ENCODE measurements at regions not wholly inside any gene's neighbourhood (a gene's known extent, or its start where the extent isn't known, plus 50 kb on each side); places are given as distances from the start of the nearest gene placed in this dataset.

GRCh38 chr2:41737888-41738287 lies 309.9 kb upstream of the PKDCC start:
- H3K4me1 ChIP-seq (ENCODE audit: insufficient read depth, low read length), result no peaks in the 10 kb centered on the region
- no peaks in the 10 kb centered on the region for H3K9me3 ChIP-seq (ENCODE audit: low read length)
- H3K36me3 ChIP-seq (ENCODE audit: insufficient read depth, low read length), result no peaks in the 10 kb centered on the region
- H3K4me3 ChIP-seq (ENCODE audit: low read length), result no peak overlapping the region
- no peak overlapping the region for H2AFZ ChIP-seq (ENCODE audit: low read depth, low read length)
- no peaks in the 10 kb centered on the region for H3K27me3 ChIP-seq (ENCODE audit: insufficient read depth, low read length)

GRCh38 chr2:41741951-41742595 lies 305.7 kb upstream of the PKDCC start:
- Histone ChIP-seq H3K27me3 (ENCODE audit: insufficient read depth, low read length) (no peaks in the 10 kb centered on the region), H3K36me3 (ENCODE audit: insufficient read depth, low read length) (no peaks in the 10 kb centered on the region), H2AFZ (ENCODE audit: low read depth, low read length) (no peak overlapping the region), H3K4me3 (ENCODE audit: low read length) (no peak overlapping the region), H3K9me3 (ENCODE audit: low read length) (no peaks in the 10 kb centered on the region), H3K4me1 (ENCODE audit: insufficient read depth, low read length) (no peaks in the 10 kb centered on the region)

GRCh38 chr2:41743324-41743723 lies 304.5 kb upstream of the PKDCC start:
- no peak overlapping the region for H2AFZ ChIP-seq (ENCODE audit: low read depth, low read length)
- H3K9me3 ChIP-seq (ENCODE audit: low read length), result no peaks in the 10 kb centered on the region
- no peaks in the 10 kb centered on the region for H3K36me3 ChIP-seq (ENCODE audit: insufficient read depth, low read length)
- no peaks in the 10 kb centered on the region for H3K27me3 ChIP-seq (ENCODE audit: insufficient read depth, low read length)
- H3K4me1 ChIP-seq (ENCODE audit: insufficient read depth, low read length), result no peaks in the 10 kb centered on the region
- no peak overlapping the region for H3K4me3 ChIP-seq (ENCODE audit: low read length)

- Histone ChIP-seq H3K4me3 (ENCODE audit: low read length) (no peak overlapping the region), H2AFZ (ENCODE audit: low read depth, low read length) (no peak overlapping the region), H3K4me1 (ENCODE audit: insufficient read depth, low read length) (no peaks in the 10 kb centered on the region), H3K9me3 (ENCODE audit: low read length) (no peaks in the 10 kb centered on the region), H3K27me3 (ENCODE audit: insufficient read depth, low read length) (no peaks in the 10 kb centered on the region), H3K36me3 (ENCODE audit: insufficient read depth, low read length) (no peaks in the 10 kb centered on the region)
Observed at GRCh38 chr2:41750829-41751228, 297.0 kb upstream of the PKDCC start.

GRCh38 chr2:41759880-41760279 lies 287.9 kb upstream of the PKDCC start:
- H3K27me3 ChIP-seq (ENCODE audit: insufficient read depth, low read length), result no peaks in the 10 kb centered on the region
- no peaks in the 10 kb centered on the region for H3K36me3 ChIP-seq (ENCODE audit: insufficient read depth, low read length)
- no peak overlapping the region for H2AFZ ChIP-seq (ENCODE audit: low read depth, low read length)
- H3K4me3 ChIP-seq (ENCODE audit: low read length), result no peak overlapping the region
- H3K9me3 ChIP-seq (ENCODE audit: low read length), result no peaks in the 10 kb centered on the region
- H3K4me1 ChIP-seq (ENCODE audit: insufficient read depth, low read length), result no peaks in the 10 kb centered on the region

- no peaks in the 10 kb centered on the region for H3K9me3 ChIP-seq (ENCODE audit: low read length)
- no peak overlapping the region for H2AFZ ChIP-seq (ENCODE audit: low read depth, low read length)
- H3K36me3 ChIP-seq (ENCODE audit: insufficient read depth, low read length), result no peaks in the 10 kb centered on the region
- no peaks in the 10 kb centered on the region for H3K4me1 ChIP-seq (ENCODE audit: insufficient read depth, low read length)
- no peak overlapping the region for H3K4me3 ChIP-seq (ENCODE audit: low read length)
- peaks cover 2% of the 10 kb centered on the region for H3K27me3 ChIP-seq (ENCODE audit: insufficient read depth, low read length)
Observed at GRCh38 chr2:41763141-41763540, 284.7 kb upstream of the PKDCC start.

GRCh38 chr2:41764131-41764530 lies 283.7 kb upstream of the PKDCC start:
- Histone ChIP-seq H3K9me3 (ENCODE audit: low read length) (no peaks in the 10 kb centered on the region), H3K4me1 (ENCODE audit: insufficient read depth, low read length) (no peaks in the 10 kb centered on the region), H2AFZ (ENCODE audit: low read depth, low read length) (no peak overlapping the region), H3K36me3 (ENCODE audit: insufficient read depth, low read length) (no peaks in the 10 kb centered on the region), H3K4me3 (ENCODE audit: low read length) (no peak overlapping the region), H3K27me3 (ENCODE audit: insufficient read depth, low read length) (peaks cover 3% of the 10 kb centered on the region)

- Histone ChIP-seq H3K4me3 (ENCODE audit: low read length) (no peak overlapping the region), H3K9me3 (ENCODE audit: low read length) (no peaks in the 10 kb centered on the region), H3K36me3 (ENCODE audit: insufficient read depth, low read length) (no peaks in the 10 kb centered on the region), H3K27me3 (ENCODE audit: insufficient read depth, low read length) (peaks cover 3% of the 10 kb centered on the region), H3K4me1 (ENCODE audit: insufficient read depth, low read length) (no peaks in the 10 kb centered on the region), H2AFZ (ENCODE audit: low read depth, low read length) (no peak overlapping the region)
Observed at GRCh38 chr2:41764919-41765318, 282.9 kb upstream of the PKDCC start.

- Histone ChIP-seq H2AFZ (ENCODE audit: low read depth, low read length) (no peak overlapping the region), H3K9me3 (ENCODE audit: low read length) (no peaks in the 10 kb centered on the region), H3K27me3 (ENCODE audit: insufficient read depth, low read length) (peaks cover 3% of the 10 kb centered on the region), H3K36me3 (ENCODE audit: insufficient read depth, low read length) (no peaks in the 10 kb centered on the region), H3K4me3 (ENCODE audit: low read length) (no peak overlapping the region), H3K4me1 (ENCODE audit: insufficient read depth, low read length) (no peaks in the 10 kb centered on the region)
Observed at GRCh38 chr2:41768310-41768709, 279.5 kb upstream of the PKDCC start.

GRCh38 chr2:41771710-41772109 lies 276.1 kb upstream of the PKDCC start:
- H3K4me3 ChIP-seq (ENCODE audit: low read length), result no peak overlapping the region
- no peak overlapping the region for H2AFZ ChIP-seq (ENCODE audit: low read depth, low read length)
- no peaks in the 10 kb centered on the region for H3K4me1 ChIP-seq (ENCODE audit: insufficient read depth, low read length)
- no peaks in the 10 kb centered on the region for H3K36me3 ChIP-seq (ENCODE audit: insufficient read depth, low read length)
- H3K27me3 ChIP-seq (ENCODE audit: insufficient read depth, low read length), result peaks cover 3% of the 10 kb centered on the region
- no peaks in the 10 kb centered on the region for H3K9me3 ChIP-seq (ENCODE audit: low read length)

GRCh38 chr2:41772697-41773096 lies 275.1 kb upstream of the PKDCC start:
- H3K4me3 ChIP-seq (ENCODE audit: low read length), result no peak overlapping the region
- H3K36me3 ChIP-seq (ENCODE audit: insufficient read depth, low read length), result no peaks in the 10 kb centered on the region
- no peaks in the 10 kb centered on the region for H3K9me3 ChIP-seq (ENCODE audit: low read length)
- H3K27me3 ChIP-seq (ENCODE audit: insufficient read depth, low read length), result peaks cover 3% of the 10 kb centered on the region
- H3K4me1 ChIP-seq (ENCODE audit: insufficient read depth, low read length), result no peaks in the 10 kb centered on the region
- H2AFZ ChIP-seq (ENCODE audit: low read depth, low read length), result no peak overlapping the region

- Histone ChIP-seq H3K9me3 (ENCODE audit: low read length) (no peaks in the 10 kb centered on the region), H3K4me3 (ENCODE audit: low read length) (no peak overlapping the region), H3K27me3 (ENCODE audit: insufficient read depth, low read length) (no peaks in the 10 kb centered on the region), H3K4me1 (ENCODE audit: insufficient read depth, low read length) (no peaks in the 10 kb centered on the region), H2AFZ (ENCODE audit: low read depth, low read length) (no peak overlapping the region), H3K36me3 (ENCODE audit: insufficient read depth, low read length) (no peaks in the 10 kb centered on the region)
Observed at GRCh38 chr2:41774011-41774605, 273.7 kb upstream of the PKDCC start.

- Histone ChIP-seq H3K4me3 (ENCODE audit: low read length) (no peak overlapping the region), H2AFZ (ENCODE audit: low read depth, low read length) (no peak overlapping the region), H3K9me3 (ENCODE audit: low read length) (no peaks in the 10 kb centered on the region), H3K4me1 (ENCODE audit: insufficient read depth, low read length) (no peaks in the 10 kb centered on the region), H3K27me3 (ENCODE audit: insufficient read depth, low read length) (no peaks in the 10 kb centered on the region), H3K36me3 (ENCODE audit: insufficient read depth, low read length) (no peaks in the 10 kb centered on the region)
Observed at GRCh38 chr2:41775366-41776025, 272.3 kb upstream of the PKDCC start.
